T-helper 17 cell (primary cell): ENCODE measurements at regions not wholly inside any gene's neighbourhood (a gene's known extent, or its start where the extent isn't known, plus 50 kb on each side); places are given as distances from the start of the nearest gene placed in this dataset.

Experiments
- ATAC-seq: fragments of 150-1000 bp; cut with Tn5 transposase; 2 replicates; pipeline ENCODE4 v1.10.0; 2021; ENCODE audit warnings: mild to moderate bottlenecking, moderate library complexity
- DNase-seq, 3 donors: peaks; one replicate each; pipeline versions ENCODE4 v3.0.0 to v3.0.0-alpha.2; 2020 to 2021
- H3K9me3 ChIP-seq: one replicate; pipeline ENCODE4 v1.7.0; 2013; ENCODE audit warnings: low read length, mild to moderate bottlenecking; ENCODE audit not compliant: control insufficient read depth, poor library complexity, severe bottlenecking
- H3K27ac Mint-ChIP-seq: one replicate; pipeline ENCODE4 v1.8.0; 2022; ENCODE audit warnings: mild to moderate bottlenecking, moderate library complexity, mixed read lengths
- H3K27me3 Mint-ChIP-seq: one replicate; pipeline ENCODE4 v1.8.0; 2022; ENCODE audit warnings: mixed read lengths
- H3K36me3 Mint-ChIP-seq: one replicate; pipeline ENCODE4 v1.8.0; 2022; ENCODE audit warnings: low read depth, mixed read lengths
- H3K4me1 Mint-ChIP-seq: one replicate; pipeline ENCODE4 v1.8.0; 2022; ENCODE audit warnings: mild to moderate bottlenecking, mixed read lengths
- H3K4me3 Mint-ChIP-seq: one replicate; pipeline ENCODE4 v1.8.0; 2022; ENCODE audit warnings: mild to moderate bottlenecking, moderate library complexity, mixed read lengths

DNA sequence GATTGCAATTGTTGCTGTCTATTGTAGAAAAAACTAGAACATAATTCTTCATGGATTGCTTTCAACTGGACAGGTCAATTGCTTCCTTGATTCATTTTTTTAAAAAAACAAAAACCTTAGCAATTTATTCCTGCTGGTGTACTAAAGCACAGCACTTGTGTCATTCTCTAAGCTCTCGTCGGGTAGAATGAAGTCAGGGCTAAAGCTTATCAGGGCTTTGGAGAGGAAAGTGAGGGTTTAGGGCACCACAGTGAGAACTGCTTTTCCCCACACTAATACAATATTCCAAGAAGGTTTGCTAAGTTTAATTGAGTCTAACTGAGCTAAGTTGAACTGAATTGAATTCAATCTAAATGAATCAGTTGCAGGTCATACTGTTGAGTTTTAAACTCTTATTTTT is 76.4 kb upstream of the TLR3 start:
- DNase-seq (no peak), ATAC-seq (no peak)
- no peaks in the 10 kb centered on the region for H3K9me3 ChIP-seq
- Mint-ChIP-seq H3K4me1 (peaks cover 2% of the 10 kb centered on the region), H3K36me3 (no peaks in the 10 kb centered on the region), H3K4me3 (no peak overlapping the region), H3K27ac (no peak overlapping the region), H3K27me3 (peaks cover 10% of the 10 kb centered on the region)

DNA sequence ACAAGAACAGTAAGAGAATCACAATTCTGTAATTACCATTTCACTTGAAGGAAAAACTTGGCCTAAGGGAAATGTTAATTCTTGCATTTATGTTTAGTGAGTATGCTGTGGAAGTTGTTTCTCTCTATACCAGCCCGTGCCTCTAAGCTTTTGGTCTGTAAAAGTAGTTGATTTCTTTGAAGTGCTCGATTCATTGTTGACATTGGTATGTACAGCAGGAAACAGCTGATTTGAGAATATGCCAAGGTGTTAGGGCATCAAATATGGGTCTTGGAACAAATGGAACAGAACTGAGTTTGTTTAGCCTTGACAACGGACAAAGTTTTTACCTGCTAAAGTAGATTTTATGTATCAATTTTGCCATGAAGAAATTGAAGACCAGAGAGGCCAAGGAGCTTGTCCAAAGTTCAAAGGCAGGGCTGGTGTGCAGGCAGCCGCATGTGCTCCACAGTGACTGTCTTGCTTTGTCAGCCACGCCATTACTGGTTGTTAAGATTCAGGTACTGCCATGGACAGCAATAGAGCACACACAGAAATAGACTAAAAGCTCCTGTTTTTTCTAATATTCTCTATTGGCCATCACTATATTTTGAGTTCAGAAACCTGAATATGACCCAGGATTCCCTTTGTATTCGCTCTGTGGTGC is 75.5 kb upstream of the TLR3 start:
- no peak overlapping the region for H3K4me3 Mint-ChIP-seq
- no peak for DNase-seq
- no peak for ATAC-seq
- no peaks in the 10 kb centered on the region for H3K36me3 Mint-ChIP-seq
- H3K9me3 ChIP-seq = no peaks in the 10 kb centered on the region
- peaks cover 10% of the 10 kb centered on the region for H3K27me3 Mint-ChIP-seq
- no peak overlapping the region for H3K27ac Mint-ChIP-seq
- peaks cover 2% of the 10 kb centered on the region for H3K4me1 Mint-ChIP-seq

DNA sequence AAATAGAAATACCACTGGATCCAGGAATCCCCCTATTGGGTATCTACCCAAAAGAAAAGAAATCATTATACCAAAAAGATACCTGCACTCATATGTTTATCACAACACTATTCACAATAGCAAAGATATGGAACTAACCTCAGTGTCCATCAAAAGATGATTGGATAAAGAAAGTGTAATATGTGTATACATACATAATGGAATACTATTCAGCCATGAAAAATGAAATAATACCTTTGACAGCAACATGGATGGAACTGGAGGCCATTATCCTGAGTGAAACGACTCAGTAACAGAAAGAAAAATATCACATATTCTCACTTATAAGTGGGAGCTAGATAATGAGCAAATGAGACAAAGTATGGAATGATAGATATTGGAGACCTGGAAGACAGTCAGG is 74.2 kb upstream of the TLR3 start:
- Mint-ChIP-seq H3K27ac (no peak overlapping the region), H3K27me3 (peaks cover 10% of the 10 kb centered on the region), H3K36me3 (no peaks in the 10 kb centered on the region), H3K4me3 (no peak overlapping the region), H3K4me1 (peaks cover 2% of the 10 kb centered on the region)
- no peaks in the 10 kb centered on the region for H3K9me3 ChIP-seq
- no peak for ATAC-seq
- no peak for DNase-seq

- Mint-ChIP-seq H3K4me1 (peaks cover 2% of the 10 kb centered on the region), H3K36me3 (no peaks in the 10 kb centered on the region), H3K27ac (no peak overlapping the region), H3K4me3 (no peak overlapping the region), H3K27me3 (peaks cover 10% of the 10 kb centered on the region)
- no peak for DNase-seq
- H3K9me3 ChIP-seq = no peaks in the 10 kb centered on the region
- ATAC-seq = no peak
Observed at GRCh38 chr4:185995665-185996064, 73.3 kb upstream of the TLR3 start.

DNA sequence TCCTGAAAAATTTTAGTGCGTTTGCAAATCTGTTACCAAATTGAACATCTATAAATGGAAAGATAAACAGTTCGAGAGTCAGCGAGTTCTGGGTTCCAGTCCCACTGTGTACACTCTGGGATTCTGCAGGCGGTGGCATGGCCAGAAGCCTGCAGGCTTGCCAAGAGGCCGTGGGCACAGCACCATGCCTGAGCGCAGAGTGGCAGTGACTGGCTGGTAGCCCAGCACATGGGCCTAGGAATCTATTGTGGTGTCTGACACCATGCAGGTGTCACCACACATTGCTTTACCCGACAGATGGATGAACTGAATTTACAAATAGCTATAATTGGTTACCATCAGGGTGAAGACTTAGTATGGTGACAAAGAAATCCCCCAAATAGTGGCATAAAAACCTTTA is 71.7 kb upstream of the TLR3 start:
- H3K27me3 Mint-ChIP-seq = peaks cover 17% of the 10 kb centered on the region
- H3K4me3 Mint-ChIP-seq = no peak overlapping the region
- no peak overlapping the region for H3K27ac Mint-ChIP-seq
- no peaks in the 10 kb centered on the region for H3K9me3 ChIP-seq
- no peaks in the 10 kb centered on the region for H3K36me3 Mint-ChIP-seq
- no peak for ATAC-seq
- no peaks in the 10 kb centered on the region for H3K4me1 Mint-ChIP-seq
- DNase-seq = no peak

- H3K36me3 Mint-ChIP-seq = no peaks in the 10 kb centered on the region
- DNase-seq (no peak), ATAC-seq (no peak)
- no peaks in the 10 kb centered on the region for H3K9me3 ChIP-seq
- no peak overlapping the region for H3K27ac Mint-ChIP-seq
- peaks cover 18% of the 10 kb centered on the region for H3K27me3 Mint-ChIP-seq
- H3K4me3 Mint-ChIP-seq = no peak overlapping the region
- no peaks in the 10 kb centered on the region for H3K4me1 Mint-ChIP-seq
Observed at GRCh38 chr4:185998791-185999190, 70.2 kb upstream of the TLR3 start.

GRCh38 chr4:185999207-185999606 is 69.7 kb upstream of the TLR3 start:
- Mint-ChIP-seq H3K4me1 (no peaks in the 10 kb centered on the region), H3K27ac (no peak overlapping the region), H3K27me3 (peaks cover 18% of the 10 kb centered on the region), H3K36me3 (no peaks in the 10 kb centered on the region), H3K4me3 (no peak overlapping the region)
- no peaks in the 10 kb centered on the region for H3K9me3 ChIP-seq
- ATAC-seq = no peak
- DNase-seq = no peak

DNA sequence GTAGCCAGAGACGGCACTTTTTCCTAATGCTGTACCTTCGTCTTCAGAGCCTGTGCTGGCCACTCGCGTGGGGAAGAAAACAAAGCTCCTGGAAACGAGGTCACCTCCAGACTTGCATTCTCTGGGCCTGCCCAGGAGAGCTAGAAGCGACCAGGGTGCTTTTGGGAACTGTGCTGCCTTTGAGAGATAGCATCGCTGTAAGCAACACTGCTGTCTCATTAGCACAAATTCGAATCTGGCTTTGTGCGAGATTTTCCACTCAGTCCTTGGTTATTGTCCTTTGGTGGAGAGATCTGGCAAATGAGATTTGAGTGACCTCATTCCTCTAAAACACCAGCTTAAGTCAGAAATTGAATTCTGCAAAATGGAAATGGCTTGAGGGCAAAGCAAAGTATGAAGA is 66.1 kb upstream of the TLR3 start:
- Mint-ChIP-seq H3K27me3 (peaks cover 32% of the 10 kb centered on the region), H3K27ac (no peak overlapping the region), H3K4me3 (no peak overlapping the region), H3K4me1 (no peaks in the 10 kb centered on the region), H3K36me3 (no peaks in the 10 kb centered on the region)
- no peak for DNase-seq
- no peaks in the 10 kb centered on the region for H3K9me3 ChIP-seq
- ATAC-seq = no peak

- H3K9me3 ChIP-seq = no peaks in the 10 kb centered on the region
Observed at GRCh38 chr4:186003746-186004145, 65.2 kb upstream of the TLR3 start.

GRCh38 chr4:186008057-186008456 is 60.9 kb upstream of the TLR3 start:
- DNase-seq = no peak
- Mint-ChIP-seq H3K4me3 (no peak overlapping the region), H3K27ac (no peak overlapping the region), H3K4me1 (no peaks in the 10 kb centered on the region), H3K36me3 (no peaks in the 10 kb centered on the region), H3K27me3 (peaks cover 43% of the 10 kb centered on the region)
- no peak for ATAC-seq
- H3K9me3 ChIP-seq = no peaks in the 10 kb centered on the region

More at GRCh38 chr4:186003746-186004145, 65.2 kb upstream of the TLR3 start:
- no peaks in the 10 kb centered on the region for H3K4me1 Mint-ChIP-seq
- H3K36me3 Mint-ChIP-seq = no peaks in the 10 kb centered on the region
- no peak overlapping the region for H3K27ac Mint-ChIP-seq
- no peak overlapping the region for H3K4me3 Mint-ChIP-seq
- H3K27me3 Mint-ChIP-seq = peaks cover 36% of the 10 kb centered on the region
- no peak for DNase-seq
- ATAC-seq = no peak

GRCh38 chr4:186009976-186010375 is 59.0 kb upstream of the TLR3 start:
- DNase-seq = no peak
- H3K9me3 ChIP-seq = no peaks in the 10 kb centered on the region
- H3K27me3 Mint-ChIP-seq = peaks cover 53% of the 10 kb centered on the region
- no peak for ATAC-seq
- H3K27ac Mint-ChIP-seq = no peak overlapping the region
- no peak overlapping the region for H3K4me3 Mint-ChIP-seq
- H3K36me3 Mint-ChIP-seq = no peaks in the 10 kb centered on the region
- H3K4me1 Mint-ChIP-seq = no peaks in the 10 kb centered on the region

DNA sequence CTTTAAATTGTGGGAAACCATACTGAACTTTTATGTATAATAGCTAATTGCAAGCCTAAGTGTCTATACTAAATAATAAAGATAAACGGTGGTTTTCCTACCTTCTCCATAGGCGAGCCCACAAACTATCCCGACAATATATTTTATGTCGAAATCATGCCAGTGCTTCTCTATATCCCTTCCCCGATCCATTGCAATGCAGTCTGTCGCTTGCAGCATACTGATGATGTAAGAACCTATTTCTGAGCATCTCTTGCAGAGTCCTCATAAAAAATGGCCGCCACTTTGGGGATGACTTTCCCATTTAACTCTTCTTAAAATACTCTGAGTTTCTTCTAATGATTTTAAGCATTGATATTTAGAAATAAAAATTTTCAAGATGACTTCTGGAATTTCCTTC is 58.1 kb upstream of the TLR3 start:
- H3K9me3 ChIP-seq = no peaks in the 10 kb centered on the region
- H3K4me1 Mint-ChIP-seq = no peaks in the 10 kb centered on the region
- ATAC-seq (no peak), DNase-seq (no peak)
- no peak overlapping the region for H3K27ac Mint-ChIP-seq
- no peaks in the 10 kb centered on the region for H3K36me3 Mint-ChIP-seq
- H3K27me3 Mint-ChIP-seq = peaks cover 57% of the 10 kb centered on the region
- no peak overlapping the region for H3K4me3 Mint-ChIP-seq

DNA sequence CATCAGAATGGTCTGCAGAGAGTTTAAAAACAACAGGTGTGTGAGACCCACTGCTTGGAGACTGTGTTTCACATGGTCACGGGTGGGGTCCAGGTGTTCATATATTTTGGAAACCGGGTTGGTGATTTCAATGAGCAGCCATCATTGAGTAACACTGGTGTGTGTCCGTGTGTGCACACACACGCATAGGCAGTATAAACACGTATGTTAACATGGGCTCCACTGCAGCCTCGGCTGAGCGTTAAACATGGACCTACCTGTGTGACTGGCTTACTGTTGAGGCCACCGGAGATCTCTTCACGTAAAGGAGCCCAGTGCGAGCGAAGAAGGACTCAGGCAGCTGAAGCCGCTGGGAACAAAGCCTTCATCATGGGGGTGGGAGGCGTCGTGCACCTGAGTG is 56.9 kb upstream of the TLR3 start:
- Mint-ChIP-seq H3K4me1 (no peaks in the 10 kb centered on the region), H3K4me3 (no peak overlapping the region), H3K27me3 (peaks cover 50% of the 10 kb centered on the region), H3K27ac (no peak overlapping the region), H3K36me3 (no peaks in the 10 kb centered on the region)
- H3K9me3 ChIP-seq = no peaks in the 10 kb centered on the region
- ATAC-seq = no peak
- no peak for DNase-seq

DNA sequence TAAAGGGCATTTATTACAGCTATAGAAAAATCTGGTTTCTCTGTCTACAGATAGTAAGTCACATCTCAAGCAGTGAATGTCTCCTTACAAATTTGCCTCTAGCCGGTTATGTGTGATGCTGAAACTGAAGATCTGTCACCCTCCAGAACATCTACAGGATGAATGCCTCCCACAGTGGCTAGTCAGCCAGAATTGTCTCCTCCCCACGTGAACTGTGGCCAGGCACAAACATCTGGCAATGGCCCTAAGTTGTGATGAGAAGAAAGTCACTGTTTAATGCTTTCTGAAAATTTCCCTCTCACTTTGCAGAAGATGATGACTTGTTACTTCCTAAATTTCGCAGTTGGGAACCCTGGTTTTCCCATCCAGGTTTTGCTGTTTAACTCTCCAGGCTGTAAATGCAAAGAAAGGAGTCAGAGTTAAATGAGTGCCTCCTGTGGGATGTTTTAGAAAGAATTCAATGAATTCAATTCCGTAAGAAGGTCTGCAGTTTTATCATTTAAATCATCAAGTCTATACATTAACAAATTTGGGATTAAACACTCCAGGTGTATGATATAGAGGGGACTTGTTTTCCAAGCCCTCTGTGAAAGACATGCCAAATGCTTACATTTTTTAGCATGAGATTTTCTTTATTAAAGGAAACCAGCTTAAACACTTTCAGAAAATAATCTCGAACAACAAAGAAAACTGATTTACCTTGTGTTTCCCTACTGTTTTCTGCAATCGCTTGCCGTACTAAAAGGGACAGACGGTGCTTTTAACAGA is 55.4 kb upstream of the TLR3 start:
- Mint-ChIP-seq H3K36me3 (no peaks in the 10 kb centered on the region), H3K27ac (no peak overlapping the region), H3K4me1 (no peaks in the 10 kb centered on the region), H3K27me3 (peaks cover 48% of the 10 kb centered on the region), H3K4me3 (no peak overlapping the region)
- DNase-seq = no peak
- H3K9me3 ChIP-seq = no peaks in the 10 kb centered on the region
- ATAC-seq = no peak
